DND-41 (cell line): ENCODE measurements at regions not wholly inside any gene's neighbourhood (a gene's known extent, or its start where the extent isn't known, plus 50 kb on each side); places are given as distances from the start of the nearest gene placed in this dataset.
"Not testable (repeated sequence)": the region's sequence is repeated elsewhere in the genome, so short reads cannot be mapped to it uniquely, and the experiment has no call there.

Experiments used
- CTCF ChIP-seq: IDR thresholded peaks from 2 replicates; pipeline ENCODE4 v1.5.1; 2012; ENCODE audit warnings: borderline replicate concordance, low read length, moderate library complexity, mild to moderate bottlenecking; ENCODE audit not compliant: poor library complexity, severe bottlenecking; ENCODE audit errors: extremely low read depth
- EZH2 ChIP-seq: IDR thresholded peaks from 3 replicates; pipeline ENCODE4 v1.6.1; 2012; ENCODE audit warnings: borderline replicate concordance, low read depth, mild to moderate bottlenecking, moderate library complexity, low read length, inconsistent platforms; ENCODE audit not compliant: severe bottlenecking

GRCh38 chr5:7307709-7308108 is 88.2 kb upstream of the ADCY2 start:
- not testable (repeated sequence) for TF ChIP-seq EZH2, CTCF
